ENCODE measurements at regions not wholly inside any gene's neighbourhood (a gene's known extent, or its start where the extent isn't known, plus 50 kb on each side); places are given as distances from the start of the nearest gene placed in this dataset.
"Not testable (repeated sequence)": the region's sequence is repeated elsewhere in the genome, so short reads cannot be mapped to it uniquely, and the experiment has no call there.

- no peaks in the 10 kb centered on the region for H3K4me1 ChIP-seq (ENCODE audit: control insufficient read depth, insufficient read depth, low read length, poor library complexity, severe bottlenecking)
- no peaks in the 10 kb centered on the region for H3K9me3 ChIP-seq (ENCODE audit: control insufficient read depth, low read length)
- no peak overlapping the region for H3K4me3 ChIP-seq (ENCODE audit: extremely low read depth, insufficient read depth, low read length, poor library complexity, severe bottlenecking)
- no peaks in the 10 kb centered on the region for H3K36me3 ChIP-seq (ENCODE audit: control insufficient read depth, insufficient read depth, low read length)
- WGBS, 2 experiments (ENCODE audit: insufficient coverage in 2 of 2), result no CpG with 5 or more reads among the region's 1 CpG
- no peak overlapping the region for H3K27ac ChIP-seq (ENCODE audit: low read depth, low read length, severe bottlenecking)
Measured at GRCh38 chr15:92846741-92847140, 53.4 kb upstream of the CHD2 start.

- 96% methylated on average over 4 to 5 of the region's 5 CpGs for WGBS, 2 experiments (ENCODE audit: insufficient coverage in 2 of 2)
- H3K36me3 ChIP-seq (ENCODE audit: control insufficient read depth, insufficient read depth, low read length), result no peaks in the 10 kb centered on the region
Measured at GRCh38 chr15:92847841-92848240, 52.3 kb upstream of the CHD2 start.

GRCh38 chr15:92848464-92848851 is 51.7 kb upstream of the CHD2 start:
- H3K4me3 ChIP-seq (ENCODE audit: extremely low read depth, insufficient read depth, low read length, poor library complexity, severe bottlenecking), result no peak overlapping the region
- H3K36me3 ChIP-seq (ENCODE audit: control insufficient read depth, insufficient read depth, low read length), result no peaks in the 10 kb centered on the region
- H3K9me3 ChIP-seq (ENCODE audit: control insufficient read depth, low read length), result no peaks in the 10 kb centered on the region
- H3K4me1 ChIP-seq (ENCODE audit: control insufficient read depth, insufficient read depth, low read length, poor library complexity, severe bottlenecking), result no peaks in the 10 kb centered on the region
- no peak overlapping the region for H3K27ac ChIP-seq (ENCODE audit: low read depth, low read length, severe bottlenecking)
- 91 to 96% methylated on average over 3 to 7 of the region's 7 CpGs for WGBS, 2 experiments (ENCODE audit: insufficient coverage in 2 of 2)

More at GRCh38 chr15:92847841-92848240, 52.3 kb upstream of the CHD2 start:
- H3K9me3 ChIP-seq (ENCODE audit: control insufficient read depth, low read length), result no peaks in the 10 kb centered on the region
- no peak overlapping the region for H3K27ac ChIP-seq (ENCODE audit: low read depth, low read length, severe bottlenecking)
- H3K4me3 ChIP-seq (ENCODE audit: extremely low read depth, insufficient read depth, low read length, poor library complexity, severe bottlenecking), result no peak overlapping the region
- H3K4me1 ChIP-seq (ENCODE audit: control insufficient read depth, insufficient read depth, low read length, poor library complexity, severe bottlenecking), result no peaks in the 10 kb centered on the region

GRCh38 chr15:92848852-92849598 is 51.1 kb upstream of the CHD2 start:
- H3K27ac ChIP-seq (ENCODE audit: low read depth, low read length, severe bottlenecking), result no peak overlapping the region
- no peaks in the 10 kb centered on the region for H3K4me1 ChIP-seq (ENCODE audit: control insufficient read depth, insufficient read depth, low read length, poor library complexity, severe bottlenecking)
- H3K4me3 ChIP-seq (ENCODE audit: extremely low read depth, insufficient read depth, low read length, poor library complexity, severe bottlenecking), result no peak overlapping the region
- no peaks in the 10 kb centered on the region for H3K9me3 ChIP-seq (ENCODE audit: control insufficient read depth, low read length)
- WGBS, 2 experiments (ENCODE audit: insufficient coverage in 2 of 2), result 84 to 97% methylated on average over 7 to 9 of the region's 13 CpGs
- H3K36me3 ChIP-seq (ENCODE audit: control insufficient read depth, insufficient read depth, low read length), result no peaks in the 10 kb centered on the region

- not testable (repeated sequence) for H3K27ac ChIP-seq (ENCODE audit: low read depth, low read length, severe bottlenecking); H3K36me3 ChIP-seq (ENCODE audit: control insufficient read depth, insufficient read depth, low read length); H3K4me3 ChIP-seq (ENCODE audit: extremely low read depth, insufficient read depth, low read length, poor library complexity, severe bottlenecking); H3K9me3 ChIP-seq (ENCODE audit: control insufficient read depth, low read length); H3K4me1 ChIP-seq (ENCODE audit: control insufficient read depth, insufficient read depth, low read length, poor library complexity, severe bottlenecking)
- 95 to 100% methylated on average over 1 to 3 of the region's 3 CpGs for WGBS, 2 experiments (ENCODE audit: insufficient coverage in 2 of 2)
Measured at GRCh38 chr15:92850218-92850617, 49.9 kb upstream of the CHD2 start.

Measured in mesodermal cell (in vitro differentiated cells).